HL-60 (cell line): ENCODE measurements at regions not wholly inside any gene's neighbourhood (a gene's known extent, or its start where the extent isn't known, plus 50 kb on each side); places are given as distances from the start of the nearest gene placed in this dataset.

Source experiments
- DNase-seq, 2 experiments: peaks; one replicate each; pipeline ENCODE4 v3.0.0-alpha.2; 2010 to 2020; ENCODE audit warnings: low read depth in 1 of 2, low spot score in 1 of 2
- H3K27ac ChIP-seq: fragments of 250-450 bp; sonication (Bioruptor Pico); replicated peaks from 2 replicates; pipeline ENCODE4 v1.5.1; 2020; ENCODE audit warnings: mild to moderate bottlenecking, moderate library complexity
- H3K27me3 ChIP-seq: fragments of 250-450 bp; sonication (Bioruptor Pico); 2 replicates; pipeline ENCODE4 v1.5.1; 2021; ENCODE audit warnings: mild to moderate bottlenecking, moderate library complexity; ENCODE audit not compliant: insufficient read depth, poor library complexity, severe bottlenecking
- H3K4me3 ChIP-seq: replicated peaks from 2 replicates; pipeline ENCODE4 v1.5.1; 2011; ENCODE audit warnings: mild to moderate bottlenecking, control low read depth, low read length; ENCODE audit not compliant: insufficient read depth
- CTCF ChIP-seq: IDR thresholded peaks from one replicate; pipeline ENCODE4 v1.5.1; 2011; ENCODE audit warnings: low read length, control low read depth, inconsistent platforms; ENCODE audit not compliant: insufficient read depth
- GABPA ChIP-seq: IDR thresholded peaks from 2 replicates; pipeline ENCODE4 v1.6.1; 2012; ENCODE audit warnings: low read depth
- POLR2AphosphoS5 ChIP-seq: IDR thresholded peaks from 2 replicates; pipeline ENCODE4 v1.6.1; 2012; ENCODE audit warnings: low read depth
- REST ChIP-seq: IDR thresholded peaks from 2 replicates; pipeline ENCODE4 v1.6.1; 2012; ENCODE audit warnings: low read depth; ENCODE audit not compliant: insufficient replicate concordance
- SPI1 ChIP-seq: IDR thresholded peaks from 2 replicates; pipeline ENCODE4 v1.6.1; 2012; ENCODE audit warnings: low read depth, mild to moderate bottlenecking, borderline replicate concordance

GRCh38 chr10:78209970-78210369 is 176.3 kb downstream of the RPS24 start:
- H3K27ac ChIP-seq = no peak overlapping the region
- H3K27me3 ChIP-seq = no peaks in the 10 kb centered on the region
- no peak for TF ChIP-seq GABPA
- DNase-seq = no peak
- no peak overlapping the region for H3K4me3 ChIP-seq

GRCh38 chr10:78210548-78210947 is 176.9 kb downstream of the RPS24 start:
- TF ChIP-seq POLR2AphosphoS5 (no peak), SPI1 (no peak), CTCF (no peak), REST (no peak), GABPA (no peak)
- Histone ChIP-seq H3K4me3 (no peak overlapping the region), H3K27me3 (no peaks in the 10 kb centered on the region), H3K27ac (no peak overlapping the region)
- DNase-seq = no peak

GRCh38 chr10:78210976-78211375 is 177.3 kb downstream of the RPS24 start:
- Histone ChIP-seq H3K27me3 (no peaks in the 10 kb centered on the region), H3K4me3 (no peak overlapping the region), H3K27ac (no peak overlapping the region)
- TF ChIP-seq POLR2AphosphoS5 = no peak
- no peak for TF ChIP-seq REST
- no peak for TF ChIP-seq SPI1
- no peak for TF ChIP-seq GABPA
- TF ChIP-seq CTCF = no peak
- DNase-seq = no peak

GRCh38 chr10:78211561-78212051 is 177.9 kb downstream of the RPS24 start:
- no peak overlapping the region for H3K4me3 ChIP-seq
- TF ChIP-seq CTCF = peak; percentile 56
- TF ChIP-seq GABPA = no peak
- no peak for TF ChIP-seq SPI1
- no peaks in the 10 kb centered on the region for H3K27me3 ChIP-seq
- H3K27ac ChIP-seq = no peak overlapping the region
- DNase-seq = peak in 1 of 2 experiments; percentile 59
